Tibial nerve (tissue), 4 donors: ENCODE measurements at regions not wholly inside any gene's neighbourhood (a gene's known extent, or its start where the extent isn't known, plus 50 kb on each side); places are given as distances from the start of the nearest gene placed in this dataset.

Experiments used
- EP300 ChIP-seq, 2 donors: sonication (generic); formaldehyde crosslinking; IDR thresholded peaks; one replicate each; pipeline ENCODE4 v1.6.1; 2017; ENCODE audit warnings: antibody characterized with exemption in 2 of 2, mild to moderate bottlenecking in 1 of 2
- POLR2A ChIP-seq, 2 donors: fragments of 450-650 bp; IDR thresholded peaks; one replicate each; pipeline ENCODE4 v1.6.1; 2017; ENCODE audit warnings: antibody characterized with exemption in 2 of 2, mild to moderate bottlenecking in 2 of 2, moderate library complexity in 2 of 2
- TF ChIP-seq, protein P1 (sequence below), 5 experiments: fragments of 200-600 bp in 3 of 5; fragments of 450-650 bp in 2 of 5; sonication (generic) in 3 of 5; IDR thresholded peaks; one replicate each; pipeline ENCODE4 v1.5.1; 2016 to 2019; ENCODE audit warnings: antibody characterized with exemption in 5 of 5, mild to moderate bottlenecking in 3 of 5, moderate library complexity in 2 of 5

DNA sequence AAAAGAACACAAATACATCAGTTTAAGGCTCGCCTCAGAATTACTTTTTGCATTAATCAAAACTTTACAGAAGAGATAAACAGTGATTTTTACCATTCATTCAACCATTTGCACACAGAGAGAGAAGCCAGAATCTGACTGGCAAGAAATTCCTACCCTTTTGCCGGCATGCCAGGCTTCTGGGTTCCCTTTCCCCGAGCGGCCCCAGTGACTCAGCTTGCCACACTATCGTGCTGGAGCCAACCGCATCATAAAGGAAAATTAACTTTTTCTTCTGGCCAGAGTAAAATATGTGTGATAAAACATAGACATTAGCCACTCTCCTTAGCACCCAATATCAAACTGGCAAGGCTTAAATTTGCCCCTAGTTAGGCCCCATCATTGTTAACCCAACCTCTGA is 61.8 kb upstream of the IKZF2 start:
- TF ChIP-seq, protein P1, sequence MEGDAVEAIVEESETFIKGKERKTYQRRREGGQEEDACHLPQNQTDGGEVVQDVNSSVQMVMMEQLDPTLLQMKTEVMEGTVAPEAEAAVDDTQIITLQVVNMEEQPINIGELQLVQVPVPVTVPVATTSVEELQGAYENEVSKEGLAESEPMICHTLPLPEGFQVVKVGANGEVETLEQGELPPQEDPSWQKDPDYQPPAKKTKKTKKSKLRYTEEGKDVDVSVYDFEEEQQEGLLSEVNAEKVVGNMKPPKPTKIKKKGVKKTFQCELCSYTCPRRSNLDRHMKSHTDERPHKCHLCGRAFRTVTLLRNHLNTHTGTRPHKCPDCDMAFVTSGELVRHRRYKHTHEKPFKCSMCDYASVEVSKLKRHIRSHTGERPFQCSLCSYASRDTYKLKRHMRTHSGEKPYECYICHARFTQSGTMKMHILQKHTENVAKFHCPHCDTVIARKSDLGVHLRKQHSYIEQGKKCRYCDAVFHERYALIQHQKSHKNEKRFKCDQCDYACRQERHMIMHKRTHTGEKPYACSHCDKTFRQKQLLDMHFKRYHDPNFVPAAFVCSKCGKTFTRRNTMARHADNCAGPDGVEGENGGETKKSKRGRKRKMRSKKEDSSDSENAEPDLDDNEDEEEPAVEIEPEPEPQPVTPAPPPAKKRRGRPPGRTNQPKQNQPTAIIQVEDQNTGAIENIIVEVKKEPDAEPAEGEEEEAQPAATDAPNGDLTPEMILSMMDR (IDR thresholded peaks at IDR 0.05): no peak
- TF ChIP-seq POLR2A (IDR thresholded peaks at IDR 0.05): no peak
- no peak for TF ChIP-seq EP300 (IDR thresholded peaks at IDR 0.05)
